ENCODE measurements at regions not wholly inside any gene's neighbourhood (a gene's known extent, or its start where the extent isn't known, plus 50 kb on each side); places are given as distances from the start of the nearest gene placed in this dataset.

- H3K9me3 ChIP-seq (replicated peaks; ENCODE audit: control insufficient read depth, insufficient read depth, low read length): peaks cover 7% of the 10 kb centered on the region
- no peaks in the 10 kb centered on the region for H3K4me1 ChIP-seq (ENCODE audit: control insufficient read depth, extremely low read depth, insufficient read depth, low read length)
- no peak for FAIRE-seq
- dilution Hi-C loops (cut with MboI; ENCODE audit: extremely low pct_ligation_motif_present, low sequenced_read_pairs): no loop called here
- no peak overlapping the region for H3K9ac ChIP-seq (replicated peaks; ENCODE audit: extremely low read depth, insufficient read depth, low read length)
- no peak overlapping the region for H3K27ac ChIP-seq (ENCODE audit: insufficient read depth, low read depth, low read length)
- H3K27me3 ChIP-seq (ENCODE audit: control insufficient read depth in 2 of 2, insufficient read depth in 2 of 2, low read length in 2 of 2): no peaks in the 10 kb centered on the region
- no peaks in the 10 kb centered on the region for H3K36me3 ChIP-seq (ENCODE audit: control insufficient read depth in 2 of 2, extremely low read depth in 1 of 2, insufficient read depth in 2 of 2, low read length in 2 of 2)
- H3K79me2 ChIP-seq (ENCODE audit: control insufficient read depth, insufficient read depth, low read length): no peaks in the 10 kb centered on the region
- ChIA-PET CTCF (no interaction called here), POLR2A (no interaction called here)
- H4K20me1 ChIP-seq (replicated peaks; ENCODE audit: control insufficient read depth, extremely low read depth, insufficient read depth, low read length): no peaks in the 10 kb centered on the region
- intact Hi-C loops (cut with micrococcal nuclease): no loop called here
- no peak overlapping the region for H2AFZ ChIP-seq (ENCODE audit: low read depth, low read length)
- no peaks in the 10 kb centered on the region for H3K9me1 ChIP-seq (replicated peaks; ENCODE audit: control insufficient read depth, extremely low read depth, insufficient read depth, low read length)
- DNase-seq (ENCODE audit: low read depth, low spot score): no peak
- BruUV-seq (replicated peaks): no TSS peak
- H3K4me2 ChIP-seq (ENCODE audit: insufficient read depth, low read length): no peak overlapping the region
- no peak overlapping the region for H3K4me3 ChIP-seq (replicated peaks in 1 of 3; ENCODE audit: insufficient read depth in 1 of 3, low read depth in 1 of 3, low read length in 3 of 3)
- no peak for TF ChIP-seq MAX (IDR thresholded peaks at IDR 0.05; ENCODE audit: insufficient read depth, insufficient read length)
- TF ChIP-seq FOS (IDR thresholded peaks at IDR 0.05; ENCODE audit: borderline replicate concordance, insufficient read depth, low read length): no peak
Observed at GRCh38 chr5:118247458-118247857, 740.9 kb downstream of the DTWD2 start.

- no peaks in the 10 kb centered on the region for H3K4me1 ChIP-seq (ENCODE audit: control insufficient read depth, extremely low read depth, insufficient read depth, low read length)
- DNase-seq (ENCODE audit: low read depth, low spot score) (no peak), FAIRE-seq (no peak)
- POLR2A ChIA-PET: no interaction called here
- no peak overlapping the region for H3K27ac ChIP-seq (ENCODE audit: insufficient read depth, low read depth, low read length)
- CTCF ChIA-PET: interaction anchor here (0.8 kb wide), 1 partner anchor 44 kb away, joined by 3 read pairs; no protein-coding TSS in a partner anchor
- H3K4me2 ChIP-seq (ENCODE audit: insufficient read depth, low read length): no peak overlapping the region
- no peaks in the 10 kb centered on the region for H3K9me1 ChIP-seq (replicated peaks; ENCODE audit: control insufficient read depth, extremely low read depth, insufficient read depth, low read length)
- BruUV-seq (replicated peaks): no TSS peak
- no peaks in the 10 kb centered on the region for H3K27me3 ChIP-seq (ENCODE audit: control insufficient read depth in 2 of 2, insufficient read depth in 2 of 2, low read length in 2 of 2)
- H4K20me1 ChIP-seq (replicated peaks; ENCODE audit: control insufficient read depth, extremely low read depth, insufficient read depth, low read length): no peaks in the 10 kb centered on the region
- no peaks in the 10 kb centered on the region for H3K79me2 ChIP-seq (ENCODE audit: control insufficient read depth, insufficient read depth, low read length)
- dilution Hi-C loops (cut with MboI; ENCODE audit: extremely low pct_ligation_motif_present, low sequenced_read_pairs) (no loop called here), intact Hi-C loops (cut with micrococcal nuclease) (no loop called here)
- H3K9me3 ChIP-seq (replicated peaks; ENCODE audit: control insufficient read depth, insufficient read depth, low read length): peaks cover 5% of the 10 kb centered on the region
- no peak overlapping the region for H2AFZ ChIP-seq (ENCODE audit: low read depth, low read length)
- no peaks in the 10 kb centered on the region for H3K36me3 ChIP-seq (ENCODE audit: control insufficient read depth in 2 of 2, extremely low read depth in 1 of 2, insufficient read depth in 2 of 2, low read length in 2 of 2)
- no peak overlapping the region for H3K4me3 ChIP-seq (replicated peaks in 1 of 3; ENCODE audit: insufficient read depth in 1 of 3, low read depth in 1 of 3, low read length in 3 of 3)
- H3K9ac ChIP-seq (replicated peaks; ENCODE audit: extremely low read depth, insufficient read depth, low read length): no peak overlapping the region
- TF ChIP-seq JUN (IDR thresholded peaks at IDR 0.05; ENCODE audit: borderline replicate concordance, insufficient read depth, insufficient read length, low read depth): no peak
- TF ChIP-seq MYC (IDR thresholded peaks at IDR 0.05; ENCODE audit: low read depth, low read length): no peak
- no peak for TF ChIP-seq EZH2 (IDR thresholded peaks at IDR 0.05; ENCODE audit: borderline replicate concordance, low read depth, low read length, severe bottlenecking)
- no peak for TF ChIP-seq POLR2A (IDR thresholded peaks at IDR 0.05; ENCODE audit: low read depth, low read length)
- no peak for TF ChIP-seq POLR2AphosphoS5 (IDR thresholded peaks at IDR 0.05; ENCODE audit: insufficient read depth, low read depth, low read length)
- TF ChIP-seq MAX (IDR thresholded peaks at IDR 0.05; ENCODE audit: insufficient read depth, insufficient read length): no peak
- TF ChIP-seq GATA2 (IDR thresholded peaks at IDR 0.05; ENCODE audit: insufficient read depth, insufficient read length, low read depth, low read length): no peak
- no peak for TF ChIP-seq FOS (IDR thresholded peaks at IDR 0.05; ENCODE audit: borderline replicate concordance, insufficient read depth, low read length)
- no peak for TF ChIP-seq CTCF (IDR thresholded peaks at IDR 0.05; ENCODE audit: extremely low read depth in 1 of 2, insufficient read depth in 1 of 2, low read depth in 1 of 2, low read length in 2 of 2)
Observed at GRCh38 chr5:118243613-118244012, 744.7 kb downstream of the DTWD2 start.
